HG02610 (cell line): ENCODE measurements at regions not wholly inside any gene's neighbourhood (a gene's known extent, or its start where the extent isn't known, plus 50 kb on each side); places are given as distances from the start of the nearest gene placed in this dataset.
"Not testable (repeated sequence)": the region's sequence is repeated elsewhere in the genome, so short reads cannot be mapped to it uniquely, and the experiment has no call there.

Source experiments
- ATAC-seq: cut with Tn5 transposase; IDR thresholded peaks from one replicate; pipeline ENCODE4 v1.9.1; 2021; ENCODE audit warnings: mild to moderate bottlenecking, moderate library complexity; ENCODE audit not compliant: unreplicated experiment

DNA sequence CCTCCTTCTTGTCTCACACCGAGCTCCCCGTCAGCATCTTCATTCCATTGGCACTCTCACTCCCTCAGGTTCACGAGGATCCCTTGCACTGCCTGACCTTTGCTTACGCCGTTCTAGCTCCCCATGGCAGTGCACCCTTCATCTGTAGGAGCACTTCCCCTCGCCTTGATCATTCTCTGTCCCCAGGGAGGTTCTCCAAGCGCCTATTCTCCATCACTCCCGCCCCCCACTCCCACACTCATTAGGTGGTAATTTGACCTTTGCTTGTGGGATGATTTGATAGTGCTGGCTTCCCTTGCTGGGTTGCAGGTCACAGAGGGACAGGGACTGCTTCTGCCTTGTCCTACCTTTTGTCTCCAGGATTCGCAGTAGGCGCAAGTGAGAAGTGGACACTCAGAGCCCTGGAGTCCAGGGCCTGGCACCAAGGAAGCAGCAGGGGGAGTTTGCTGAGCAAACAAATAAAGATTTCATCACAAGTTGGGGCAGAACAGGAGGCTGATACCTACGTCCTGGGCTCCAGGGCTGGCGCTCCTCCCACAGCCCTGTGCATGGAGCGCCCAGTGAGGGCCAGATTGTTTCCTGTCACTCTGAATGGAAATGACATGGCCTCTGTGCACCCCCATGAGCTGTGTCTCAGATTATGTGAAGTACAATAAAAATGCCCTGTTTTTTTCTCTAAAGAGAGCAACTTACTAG is 82.0 kb upstream of the RUNX3 start:
- ATAC-seq, result no peak

DNA sequence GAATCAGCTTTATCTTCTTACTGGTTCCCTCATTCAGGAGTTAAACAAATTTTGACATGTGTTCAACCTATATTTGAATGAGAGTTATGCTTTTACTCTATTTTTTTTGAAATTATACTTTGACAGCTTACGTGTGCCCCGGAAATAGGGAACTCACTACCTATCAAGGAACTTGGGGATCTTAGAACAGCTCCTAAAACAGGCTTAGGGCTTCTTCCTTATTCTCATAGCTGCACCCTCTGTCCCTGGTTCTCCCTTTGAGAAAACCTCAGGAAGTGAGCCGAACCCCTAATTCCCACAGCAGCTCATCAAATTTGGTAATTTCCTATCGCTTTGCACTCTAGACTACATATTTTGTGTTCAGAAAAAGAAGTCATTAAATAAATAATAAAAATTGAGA is 81.2 kb upstream of the RUNX3 start:
- ATAC-seq, result no peak

DNA sequence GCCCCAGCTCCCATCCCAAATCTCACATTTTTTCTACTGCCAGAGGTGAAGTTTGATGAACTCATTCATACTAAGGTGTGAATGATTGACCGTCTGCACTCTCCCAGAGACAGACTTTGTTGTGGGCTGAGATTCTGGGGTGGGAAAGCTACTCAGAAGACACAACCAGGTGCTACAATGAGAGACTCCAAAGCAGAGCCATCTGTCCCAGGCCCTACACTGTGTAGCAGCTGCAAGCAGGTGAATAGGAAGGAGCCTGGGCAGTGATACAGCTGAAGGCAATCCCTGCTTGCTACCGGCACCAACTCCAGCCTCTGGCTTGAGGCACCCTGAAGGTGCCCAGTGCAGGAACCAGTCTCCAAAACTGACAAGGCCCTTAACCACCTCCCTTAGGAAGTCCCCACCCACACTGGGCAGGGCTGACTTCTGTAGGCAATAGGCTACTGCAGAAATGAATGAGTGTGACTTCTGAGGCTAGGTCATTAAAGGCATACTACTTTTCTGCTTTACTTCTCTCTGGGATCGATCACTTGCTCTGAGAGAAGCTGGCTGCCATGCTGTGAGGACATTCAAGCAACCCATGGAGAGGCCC is 79.7 kb upstream of the RUNX3 start:
- no peak for ATAC-seq

DNA sequence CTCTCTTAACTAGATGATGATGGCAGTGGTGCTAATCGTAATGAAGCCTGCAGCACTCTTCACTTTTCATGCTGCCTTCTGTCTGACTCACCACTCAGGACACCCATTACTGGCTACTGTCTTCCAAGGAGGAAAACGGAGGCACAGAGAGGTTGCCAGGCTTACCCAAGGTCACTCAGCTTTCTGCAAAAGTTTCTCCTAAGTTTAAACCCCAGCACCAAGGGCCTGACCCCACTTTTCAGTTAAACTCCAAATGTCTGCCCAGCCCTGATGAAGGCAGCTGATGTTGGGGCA is 78.1 kb upstream of the RUNX3 start:
- ATAC-seq, result no peak

DNA sequence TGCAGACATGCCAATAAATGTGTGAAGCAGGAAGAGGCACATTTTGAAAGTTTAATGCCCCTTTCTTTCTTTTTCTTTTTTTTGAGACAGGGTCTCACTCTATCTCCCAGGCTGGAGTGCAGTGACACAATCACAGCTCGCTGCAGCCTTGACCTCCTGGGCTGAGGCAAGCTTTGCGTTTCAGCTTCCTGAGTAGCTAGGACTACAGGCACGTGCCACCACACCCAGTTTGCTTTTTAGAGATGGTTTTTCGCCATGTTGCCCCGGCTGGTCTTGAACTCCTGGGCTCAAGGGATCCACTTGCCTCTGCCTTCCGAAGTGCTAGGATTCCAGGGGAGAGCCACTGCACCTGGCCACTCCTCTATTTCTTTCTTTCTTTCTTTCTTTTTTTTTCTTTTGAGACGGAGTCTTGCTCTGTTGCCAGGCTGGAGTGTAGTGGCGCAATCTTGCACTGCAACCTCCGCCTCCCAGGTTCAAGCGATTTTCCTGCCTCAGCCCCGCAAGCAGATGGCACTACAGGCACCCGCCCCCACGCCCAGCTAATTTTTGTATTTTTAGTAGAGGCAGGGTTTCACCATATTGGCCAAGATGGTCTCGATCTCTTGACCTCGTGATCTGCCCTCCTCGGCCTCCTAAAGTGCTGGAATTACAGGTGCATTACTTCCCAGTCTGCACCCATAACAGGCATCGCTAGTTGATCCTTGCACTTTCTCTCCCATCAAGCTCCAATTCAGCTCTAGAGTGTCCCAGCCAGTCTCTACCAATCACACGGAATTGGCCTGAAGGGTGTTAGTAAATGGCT is 77.5 kb upstream of the RUNX3 start:
- not testable (repeated sequence) for ATAC-seq

DNA sequence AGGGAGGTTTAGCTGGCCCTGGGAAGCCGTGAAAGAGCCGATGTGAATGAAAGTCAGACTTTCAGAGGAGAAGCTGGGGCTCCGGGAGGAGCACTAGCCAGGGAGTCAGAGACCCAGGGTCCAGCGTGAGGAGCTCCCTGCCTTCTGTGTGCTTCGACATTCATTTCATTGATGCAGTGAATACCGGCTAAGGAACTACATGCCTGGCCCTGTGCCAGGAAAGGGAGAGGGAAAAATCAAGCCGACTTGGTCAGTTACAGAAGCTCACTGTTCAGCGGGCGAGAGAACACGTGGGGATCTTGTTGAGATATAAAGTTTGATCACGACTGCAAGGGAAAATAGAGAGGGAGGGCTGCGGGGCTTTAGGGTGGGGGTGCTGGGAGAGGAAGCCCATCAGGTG is 76.7 kb upstream of the RUNX3 start:
- ATAC-seq, result no peak

DNA sequence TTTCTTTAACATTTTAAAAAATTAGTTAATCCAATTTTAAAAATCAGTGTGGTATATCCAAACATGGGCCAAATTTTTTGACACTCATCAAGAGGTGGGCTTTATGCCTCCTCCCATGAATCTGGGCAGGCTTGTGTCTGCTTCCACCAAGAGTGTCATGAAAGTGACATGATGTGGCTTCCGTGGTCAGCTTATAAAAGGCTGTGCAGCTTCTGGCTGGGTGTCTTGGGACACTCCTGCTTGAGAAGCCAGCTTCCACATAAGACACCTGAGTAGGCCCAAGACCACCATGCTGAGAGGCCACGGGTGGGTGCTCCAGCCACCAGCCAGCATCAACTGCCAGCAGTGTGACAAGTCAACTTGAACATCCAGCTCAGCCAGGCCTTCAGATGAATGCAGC is 74.3 kb upstream of the RUNX3 start:
- ATAC-seq, result no peak

DNA sequence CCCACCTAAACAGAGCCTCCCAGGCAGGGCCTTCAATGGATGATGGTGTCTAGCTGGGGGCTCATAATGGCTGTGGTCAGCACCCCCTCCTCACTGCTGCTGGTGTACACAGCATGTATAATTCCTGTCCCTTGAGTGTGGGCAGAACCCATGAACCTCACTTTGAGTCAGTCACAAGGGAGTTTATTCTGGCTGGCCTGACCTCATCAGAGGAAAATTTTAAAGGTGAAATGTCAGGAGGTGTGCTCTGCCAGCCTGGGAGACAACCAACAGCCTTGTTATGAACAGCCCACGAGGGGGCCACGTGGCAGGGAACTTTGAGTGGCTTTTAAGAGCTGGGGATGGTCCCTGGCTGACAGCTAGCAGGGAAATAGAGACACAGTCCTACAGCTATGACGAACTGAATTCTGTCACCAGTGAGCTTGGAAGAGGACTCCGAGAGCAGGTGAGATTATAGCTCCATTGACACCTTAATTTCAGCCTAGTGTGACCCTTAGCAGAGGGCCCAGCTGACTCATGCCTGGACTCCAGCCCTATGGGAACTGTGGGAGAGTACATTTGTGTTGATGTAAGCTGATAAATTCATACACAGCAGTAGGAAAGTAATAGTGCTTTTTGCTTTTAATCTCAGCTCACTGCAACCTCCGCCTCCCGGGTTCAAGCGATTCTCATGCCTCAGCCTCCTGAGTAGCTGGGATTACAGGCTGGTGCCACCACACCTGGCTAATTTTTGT is 73.5 kb upstream of the RUNX3 start:
- ATAC-seq, result no peak

DNA sequence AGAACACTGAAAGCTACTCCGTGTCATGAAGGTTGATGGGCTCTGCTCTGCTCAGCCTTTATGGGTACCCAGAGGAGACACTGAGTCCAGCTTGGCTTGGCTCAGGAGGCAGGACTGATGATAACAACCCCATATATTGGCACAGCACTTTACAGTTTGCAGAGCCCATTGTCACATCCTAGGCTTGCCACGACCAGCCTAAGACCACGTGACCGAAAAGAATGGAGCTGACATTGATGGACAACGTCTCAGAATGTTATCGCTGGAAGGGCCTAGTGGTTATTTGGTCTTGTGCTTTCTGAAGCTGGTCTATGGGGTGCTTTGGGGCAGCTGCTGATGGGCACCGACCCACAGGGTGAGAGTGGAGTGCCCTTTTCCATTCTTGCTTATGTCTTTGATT is 72.9 kb upstream of the RUNX3 start:
- no peak for ATAC-seq

DNA sequence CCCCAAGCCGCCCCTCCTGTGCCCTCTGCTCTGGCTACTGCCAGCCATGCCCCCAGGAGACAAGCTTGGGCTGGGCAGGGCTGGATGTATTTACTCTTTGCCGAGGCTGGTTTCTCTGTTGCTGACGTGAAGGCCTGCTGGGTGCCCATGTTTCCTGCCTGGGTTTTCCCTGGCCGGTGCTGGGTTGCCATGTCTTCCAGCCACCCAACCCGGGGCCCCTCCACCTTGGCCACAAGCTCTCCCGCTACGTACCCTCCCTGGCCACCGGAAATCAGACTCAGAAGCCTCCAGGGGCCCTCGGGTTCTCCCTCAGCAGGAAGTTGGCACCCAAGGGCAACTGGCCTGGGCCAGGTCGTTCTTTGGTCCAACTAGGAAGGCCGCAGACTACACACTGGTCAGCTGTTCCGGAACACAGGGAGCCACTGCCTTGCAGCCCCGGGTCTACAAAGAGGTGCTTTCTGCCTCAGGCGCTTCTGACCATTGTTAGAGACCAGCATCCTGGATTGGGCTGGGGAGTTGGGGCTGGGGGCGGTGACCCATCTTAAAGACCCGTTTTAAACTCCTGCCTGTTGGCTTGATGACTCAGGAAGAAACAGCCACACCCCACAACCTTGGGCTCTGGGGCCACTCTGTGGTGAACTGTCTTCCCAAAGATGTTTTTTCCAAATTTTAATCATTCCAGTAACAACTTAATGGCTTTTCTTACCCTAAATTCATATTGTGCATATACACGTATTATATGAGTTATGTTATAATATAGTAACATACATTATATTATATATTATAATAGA is 71.2 kb upstream of the RUNX3 start:
- no peak for ATAC-seq

DNA sequence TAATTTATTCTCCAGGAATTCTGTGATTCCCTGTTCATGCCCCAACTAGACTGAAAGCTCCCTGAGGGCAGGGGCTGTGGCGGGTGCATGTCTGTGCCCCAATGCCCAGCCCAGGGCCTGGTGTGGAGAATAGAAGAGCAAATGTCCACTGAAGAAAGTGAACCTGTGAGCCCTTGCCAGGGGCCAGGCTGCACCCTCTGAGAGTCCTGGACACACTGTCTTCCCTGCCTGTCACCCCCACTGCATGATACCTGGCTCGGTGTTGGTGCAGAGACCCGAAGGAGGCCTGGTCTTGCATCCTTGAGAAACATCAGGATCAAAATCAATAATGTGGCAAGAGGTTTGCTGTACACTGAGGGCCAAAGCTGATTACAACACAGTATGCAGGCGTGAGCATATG is 69.8 kb upstream of the RUNX3 start:
- ATAC-seq, result no peak

DNA sequence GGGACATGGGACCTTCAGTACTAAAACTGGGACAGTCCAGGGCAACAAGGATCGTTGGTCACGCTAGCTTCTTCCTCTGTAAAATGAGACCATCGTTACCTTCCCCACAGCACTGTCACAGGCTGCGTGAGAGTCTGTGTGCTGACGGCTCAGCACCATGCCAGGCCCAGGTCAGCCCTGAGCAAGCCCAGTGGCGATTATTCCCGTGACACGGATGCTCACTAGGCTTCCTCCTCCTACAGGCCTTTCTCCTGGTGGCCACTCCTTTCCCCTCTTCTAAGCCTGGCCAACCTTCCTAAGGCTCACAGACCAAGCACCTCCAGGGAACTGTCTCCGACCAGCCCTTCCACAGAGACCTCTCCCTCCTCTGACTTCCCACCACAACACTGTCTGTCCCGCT is 69.3 kb upstream of the RUNX3 start:
- no peak for ATAC-seq

DNA sequence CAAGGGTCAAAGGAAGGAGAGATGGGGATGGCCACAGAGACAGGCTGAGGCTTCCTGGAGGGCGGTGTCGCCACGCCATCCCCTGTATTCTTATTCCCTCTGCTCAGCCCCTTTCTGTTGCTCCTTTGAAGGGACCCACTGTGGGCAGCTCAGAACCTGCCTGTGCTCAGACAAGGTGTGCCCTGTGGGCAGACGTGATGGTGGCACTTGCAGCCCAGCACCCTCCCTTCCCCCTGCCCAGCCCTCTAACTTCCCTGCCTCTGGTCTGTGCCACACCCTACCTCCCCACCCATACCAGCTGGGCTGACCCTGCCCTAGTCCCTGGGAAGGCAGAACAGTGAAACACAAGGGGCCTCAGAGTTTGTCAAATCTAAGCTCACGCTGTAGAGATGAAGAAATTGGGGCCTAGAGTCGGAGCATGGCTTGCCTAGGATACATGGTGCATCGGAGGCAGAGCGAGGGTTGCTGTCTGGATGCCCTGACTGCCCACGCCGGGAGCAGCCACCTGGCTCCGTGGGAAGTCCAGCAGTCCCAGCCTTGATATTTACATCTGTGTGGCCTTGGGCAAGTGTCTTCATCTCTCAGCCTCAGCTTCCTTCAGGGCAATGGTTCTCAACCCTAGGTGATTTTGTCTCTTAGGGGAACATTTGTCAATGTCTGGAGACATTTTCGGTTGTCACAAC is 68.6 kb upstream of the RUNX3 start:
- no peak for ATAC-seq

DNA sequence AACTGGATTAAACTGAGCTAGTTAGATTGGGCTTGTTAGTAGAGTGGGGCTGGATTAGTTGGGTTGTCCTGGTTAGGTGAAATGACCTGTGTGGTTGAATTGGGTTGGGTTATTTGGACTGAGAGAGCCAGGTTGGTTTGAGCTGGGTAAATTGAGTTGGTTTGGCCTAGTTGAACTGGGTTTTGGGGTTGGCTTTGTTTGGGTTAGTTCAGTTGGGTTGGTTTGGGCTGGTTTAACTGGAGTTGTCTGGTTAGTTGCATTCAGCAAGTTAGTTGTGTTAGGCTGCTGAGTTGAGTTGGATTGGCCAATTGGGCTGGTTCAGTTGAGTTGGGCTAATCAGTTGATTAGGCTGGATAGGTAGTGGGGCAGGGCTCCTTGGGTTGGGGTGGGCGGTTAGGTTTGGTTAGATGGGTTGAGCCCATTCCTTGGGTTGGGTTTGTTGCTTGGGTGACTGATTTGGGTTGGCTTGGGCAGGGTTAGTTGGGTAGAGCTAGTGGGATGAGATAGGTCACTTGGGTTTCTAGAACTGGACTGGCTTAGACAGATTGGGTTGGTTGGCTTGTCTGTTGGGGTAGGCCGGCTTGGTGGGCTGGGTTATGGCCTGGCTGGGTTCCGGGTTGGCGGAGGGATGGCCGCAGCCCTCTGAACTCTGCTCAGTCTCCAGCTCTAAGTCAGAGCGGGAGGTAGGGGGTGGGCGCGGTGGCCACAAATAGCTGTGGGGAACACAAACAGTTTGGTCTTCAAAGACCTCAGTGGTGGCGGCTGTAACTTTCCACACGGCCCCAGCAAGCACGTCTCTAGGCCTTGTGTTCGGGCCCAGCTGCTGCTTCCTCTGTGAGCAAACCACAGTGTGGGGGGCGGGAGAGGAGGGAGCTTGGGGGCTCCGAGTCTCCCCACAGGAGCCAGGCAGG is 67.2 kb upstream of the RUNX3 start:
- peak; percentile 47 for ATAC-seq

DNA sequence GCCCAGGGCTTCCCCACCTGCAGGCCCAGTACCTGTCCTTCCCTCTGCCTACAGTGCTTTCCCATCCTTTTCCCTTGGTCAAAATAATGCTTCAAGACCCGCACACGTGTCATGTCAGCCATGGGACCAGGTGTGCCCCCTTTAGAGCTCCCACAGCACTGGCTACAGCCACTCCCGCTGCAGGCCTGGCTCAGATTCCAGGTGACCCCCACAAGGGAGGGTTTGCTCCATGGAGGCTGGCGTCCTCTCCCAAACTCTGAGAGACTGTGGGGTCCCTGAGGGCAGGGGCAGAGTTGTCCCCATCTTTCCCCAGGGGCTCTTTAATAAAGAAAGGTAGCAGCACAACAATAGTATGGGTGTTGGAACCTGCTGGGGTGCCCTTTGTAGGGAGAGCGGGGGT is 66.4 kb upstream of the RUNX3 start:
- ATAC-seq, result no peak

DNA sequence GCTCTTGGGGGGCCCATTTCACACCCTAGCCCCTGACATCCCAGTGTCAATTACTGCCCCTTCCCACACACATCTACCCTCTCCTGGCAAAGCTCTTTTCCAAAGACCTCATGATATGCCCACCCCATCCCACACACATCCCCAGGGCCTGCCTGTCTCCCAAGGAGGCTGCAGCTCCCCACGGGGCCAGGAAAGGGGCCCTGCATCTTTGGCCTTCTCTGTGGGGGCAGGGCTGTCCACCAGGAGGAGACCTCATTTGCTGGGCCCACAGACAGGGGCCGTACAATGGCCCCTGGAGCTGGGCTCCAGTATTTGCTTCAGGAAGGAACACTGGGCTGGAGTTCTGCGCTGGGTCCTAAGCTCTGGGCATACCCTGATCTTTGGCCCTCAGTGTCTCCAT is 65.6 kb upstream of the RUNX3 start:
- ATAC-seq, result no peak

DNA sequence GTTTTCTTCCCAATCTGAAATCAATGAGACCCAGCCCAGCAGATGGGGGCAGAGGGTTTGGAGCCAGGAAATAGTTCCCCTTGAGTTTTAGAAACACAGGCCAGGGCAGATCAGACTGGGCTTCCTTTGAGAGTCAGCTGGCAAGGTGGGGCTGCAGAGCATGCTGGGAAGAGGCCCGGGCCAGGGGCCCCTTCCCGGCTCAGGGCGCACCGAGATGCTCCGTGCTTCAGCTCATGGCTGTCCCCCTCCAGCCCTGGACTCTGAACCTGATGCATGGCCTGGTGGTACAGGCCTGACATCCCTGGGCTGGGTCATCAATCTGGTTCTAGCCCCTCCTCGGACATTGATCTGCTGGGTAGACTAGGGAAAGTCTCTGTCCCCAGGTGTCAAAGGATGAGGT is 65.1 kb upstream of the RUNX3 start:
- ATAC-seq, result no peak

DNA sequence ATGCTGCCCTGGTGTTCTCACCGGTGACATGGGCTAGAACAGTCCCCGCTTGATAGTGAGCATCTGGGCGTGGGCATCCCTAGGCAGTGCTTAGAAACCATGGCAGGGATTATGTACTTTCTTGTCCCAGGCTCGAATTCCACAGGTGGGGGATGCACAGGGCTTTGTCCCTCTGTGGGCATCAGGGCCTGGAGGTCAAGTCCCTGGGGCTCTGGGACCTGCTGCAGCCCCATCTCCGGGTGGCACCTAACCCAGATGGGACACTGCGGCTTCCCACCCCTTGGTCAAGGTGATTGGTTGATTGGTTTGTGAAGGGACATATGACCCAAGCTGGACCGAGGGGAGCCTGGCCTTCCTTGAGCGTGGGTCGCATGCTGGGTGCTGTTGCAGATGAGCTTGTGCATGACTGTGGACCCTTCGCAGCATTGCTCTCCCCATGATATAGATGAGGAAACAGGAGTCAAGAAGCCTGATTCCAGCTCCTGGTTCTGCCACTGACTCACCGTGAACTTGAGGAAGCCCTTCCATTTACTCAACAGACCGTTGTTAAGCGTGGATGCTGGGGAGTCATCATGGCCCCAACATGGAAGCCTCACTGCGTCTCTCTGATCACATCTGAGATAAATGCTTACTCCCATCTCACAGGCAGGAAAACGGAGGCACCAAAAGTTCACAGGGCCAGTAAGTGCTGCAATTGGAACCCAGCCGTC is 64.0 kb upstream of the RUNX3 start:
- no peak for ATAC-seq

DNA sequence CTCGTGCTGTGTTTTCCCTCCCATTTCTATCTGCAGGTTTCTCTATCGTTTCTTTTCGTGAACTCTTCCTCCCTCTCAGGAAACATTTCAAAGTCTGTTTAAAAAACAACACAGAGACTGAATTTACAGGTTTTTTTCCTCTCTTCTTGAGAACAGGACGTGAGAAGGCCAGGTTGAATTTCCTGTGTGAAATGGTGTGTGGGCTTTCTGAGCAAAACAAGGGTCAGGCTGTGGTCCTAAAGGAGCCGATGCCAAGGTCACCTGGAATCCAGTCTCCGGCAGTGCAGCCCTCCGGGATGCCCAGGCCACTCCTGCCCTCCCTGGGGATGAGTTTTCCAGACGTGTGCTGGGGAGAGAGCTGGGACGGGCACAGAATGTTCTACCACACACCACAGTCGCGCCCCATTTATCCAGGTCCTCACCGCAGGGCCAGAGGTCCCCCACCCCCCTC is 62.7 kb upstream of the RUNX3 start:
- ATAC-seq, result no peak
